ENCODE measurements at regions not wholly inside any gene's neighbourhood (a gene's known extent, or its start where the extent isn't known, plus 50 kb on each side); places are given as distances from the start of the nearest gene placed in this dataset.

DNA sequence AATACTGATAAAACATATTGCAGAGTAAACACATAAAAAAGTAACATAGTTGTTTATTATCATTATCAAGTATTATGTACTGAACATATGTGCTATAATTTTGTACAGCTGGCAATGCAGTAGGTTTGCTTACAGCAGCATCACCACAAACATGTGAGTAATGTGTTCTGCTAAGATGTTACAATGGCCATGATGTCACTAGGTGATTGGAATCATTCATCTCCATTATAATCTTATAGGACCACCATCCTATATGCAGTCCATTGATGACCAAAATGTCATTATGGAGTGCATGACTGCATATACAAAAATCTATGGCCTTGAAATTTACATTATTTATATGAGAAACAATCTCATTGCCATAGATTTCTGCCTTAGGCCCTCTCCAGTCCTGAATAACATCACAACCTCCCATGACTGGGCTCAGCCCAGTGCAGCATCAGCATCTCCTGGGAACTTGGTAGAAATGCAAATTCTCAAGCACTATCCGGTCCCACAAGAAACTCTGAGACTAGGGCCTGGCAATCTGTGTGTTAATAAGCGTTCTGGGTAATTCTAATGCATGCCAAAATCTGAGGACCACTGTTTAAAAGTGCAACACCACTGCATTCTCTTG lies 352.0 kb upstream of the MARCKS start:
- no peaks in the 10 kb centered on the region for H3K9me3 ChIP-seq
- H3K4me3 ChIP-seq = no peak overlapping the region
- no peak for TF ChIP-seq POLR2A (IDR thresholded peaks at IDR 0.05)
- DNase-seq = no peak
- intact Hi-C loops (cut with DNase I) = no loop called here
- no peaks in the 10 kb centered on the region for H3K27me3 ChIP-seq
- H3K36me3 ChIP-seq = no peaks in the 10 kb centered on the region
- H3K4me1 ChIP-seq (ENCODE audit: insufficient read depth) = no peaks in the 10 kb centered on the region
- H3K27ac ChIP-seq = no peak overlapping the region
- 93 to 96% (median 93%) methylated on average over 2 of the region's 2 CpGs for WGBS, 3 donors

DNA sequence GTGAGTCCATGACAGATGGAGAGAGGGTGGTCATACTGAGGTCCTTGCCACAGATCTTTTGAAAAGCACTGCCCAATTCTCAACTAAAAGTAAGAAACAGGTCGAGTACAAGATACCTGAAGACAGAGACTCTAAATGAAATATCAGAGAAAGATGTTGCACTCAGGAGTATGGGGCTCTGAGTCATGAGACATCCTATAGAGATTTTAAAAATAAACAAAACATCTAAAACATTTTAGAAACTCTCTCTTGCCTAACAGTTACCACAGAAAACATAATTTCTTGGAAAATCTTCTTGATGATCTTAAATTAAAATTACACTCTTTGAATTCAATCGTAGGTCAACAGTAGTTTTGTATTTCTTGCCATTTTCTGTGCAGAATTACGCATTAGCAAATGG lies 348.9 kb upstream of the MARCKS start:
- intact Hi-C loops (cut with DNase I) = no loop called here
- TF ChIP-seq EP300 (IDR thresholded peaks at IDR 0.05) = no peak
- TF ChIP-seq, protein P1, sequence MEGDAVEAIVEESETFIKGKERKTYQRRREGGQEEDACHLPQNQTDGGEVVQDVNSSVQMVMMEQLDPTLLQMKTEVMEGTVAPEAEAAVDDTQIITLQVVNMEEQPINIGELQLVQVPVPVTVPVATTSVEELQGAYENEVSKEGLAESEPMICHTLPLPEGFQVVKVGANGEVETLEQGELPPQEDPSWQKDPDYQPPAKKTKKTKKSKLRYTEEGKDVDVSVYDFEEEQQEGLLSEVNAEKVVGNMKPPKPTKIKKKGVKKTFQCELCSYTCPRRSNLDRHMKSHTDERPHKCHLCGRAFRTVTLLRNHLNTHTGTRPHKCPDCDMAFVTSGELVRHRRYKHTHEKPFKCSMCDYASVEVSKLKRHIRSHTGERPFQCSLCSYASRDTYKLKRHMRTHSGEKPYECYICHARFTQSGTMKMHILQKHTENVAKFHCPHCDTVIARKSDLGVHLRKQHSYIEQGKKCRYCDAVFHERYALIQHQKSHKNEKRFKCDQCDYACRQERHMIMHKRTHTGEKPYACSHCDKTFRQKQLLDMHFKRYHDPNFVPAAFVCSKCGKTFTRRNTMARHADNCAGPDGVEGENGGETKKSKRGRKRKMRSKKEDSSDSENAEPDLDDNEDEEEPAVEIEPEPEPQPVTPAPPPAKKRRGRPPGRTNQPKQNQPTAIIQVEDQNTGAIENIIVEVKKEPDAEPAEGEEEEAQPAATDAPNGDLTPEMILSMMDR (IDR thresholded peaks at IDR 0.05) = no peak
- TF ChIP-seq POLR2A (IDR thresholded peaks at IDR 0.05) = no peak
- Histone ChIP-seq H3K4me3 (no peak overlapping the region), H3K9me3 (no peaks in the 10 kb centered on the region), H3K4me1 (ENCODE audit: insufficient read depth) (no peaks in the 10 kb centered on the region), H3K27ac (no peak overlapping the region), H3K36me3 (no peaks in the 10 kb centered on the region), H3K27me3 (no peaks in the 10 kb centered on the region)
- DNase-seq = no peak
- WGBS, 3 donors = 86 to 93% (median 89%) methylated on average over 3 of the region's 3 CpGs

DNA sequence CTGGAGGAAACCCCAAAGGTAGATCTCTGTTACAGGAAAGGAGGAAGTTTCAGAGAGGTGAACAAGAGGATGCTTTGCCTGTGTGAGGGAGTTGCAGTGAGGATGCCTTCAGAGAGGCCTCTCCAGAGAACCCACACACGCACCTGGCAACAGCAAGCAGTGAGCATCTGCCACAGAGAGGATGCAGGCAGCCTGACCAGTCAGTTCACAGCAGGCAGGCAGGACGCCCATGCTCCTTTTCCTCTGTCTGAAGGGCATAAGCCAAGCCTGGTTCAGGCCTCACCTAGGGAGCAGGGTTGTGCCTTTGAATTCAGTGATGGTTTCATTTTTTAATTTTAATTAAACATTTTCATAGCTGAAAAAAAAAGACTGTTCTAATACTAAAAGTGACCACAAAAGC lies 346.0 kb upstream of the MARCKS start:
- intact Hi-C loops (cut with DNase I) = no loop called here
- 89 to 98% (median 92%) methylated on average over 2 of the region's 2 CpGs for WGBS, 3 donors

GRCh38 chr6:113512576-113512975 lies 344.6 kb upstream of the MARCKS start:
- H3K27ac ChIP-seq = no peak overlapping the region
- no peak overlapping the region for H3K4me3 ChIP-seq
- intact Hi-C loops (cut with DNase I) = no loop called here
- no peak for DNase-seq
- TF ChIP-seq POLR2A (IDR thresholded peaks at IDR 0.05) = no peak
- TF ChIP-seq, protein P1 (IDR thresholded peaks at IDR 0.05) = no peak
- TF ChIP-seq EP300 (IDR thresholded peaks at IDR 0.05) = no peak
- no peaks in the 10 kb centered on the region for H3K27me3 ChIP-seq
- H3K9me3 ChIP-seq = no peaks in the 10 kb centered on the region
- H3K36me3 ChIP-seq = no peaks in the 10 kb centered on the region
- WGBS, 3 donors = 81 to 92% (median 84%) methylated on average over 2 of the region's 2 CpGs
- no peaks in the 10 kb centered on the region for H3K4me1 ChIP-seq (ENCODE audit: insufficient read depth)

More for the DNA sequence above, 346.0 kb upstream of the MARCKS start:
- Histone ChIP-seq H3K36me3 (no peaks in the 10 kb centered on the region), H3K4me3 (no peak overlapping the region), H3K4me1 (ENCODE audit: insufficient read depth) (no peaks in the 10 kb centered on the region), H3K9me3 (no peaks in the 10 kb centered on the region), H3K27me3 (no peaks in the 10 kb centered on the region), H3K27ac (no peak overlapping the region)
- DNase-seq = no peak
- TF ChIP-seq POLR2A (IDR thresholded peaks at IDR 0.05) (no peak), EP300 (IDR thresholded peaks at IDR 0.05) (no peak)
- TF ChIP-seq, protein P1 (IDR thresholded peaks at IDR 0.05) = no peak

DNA sequence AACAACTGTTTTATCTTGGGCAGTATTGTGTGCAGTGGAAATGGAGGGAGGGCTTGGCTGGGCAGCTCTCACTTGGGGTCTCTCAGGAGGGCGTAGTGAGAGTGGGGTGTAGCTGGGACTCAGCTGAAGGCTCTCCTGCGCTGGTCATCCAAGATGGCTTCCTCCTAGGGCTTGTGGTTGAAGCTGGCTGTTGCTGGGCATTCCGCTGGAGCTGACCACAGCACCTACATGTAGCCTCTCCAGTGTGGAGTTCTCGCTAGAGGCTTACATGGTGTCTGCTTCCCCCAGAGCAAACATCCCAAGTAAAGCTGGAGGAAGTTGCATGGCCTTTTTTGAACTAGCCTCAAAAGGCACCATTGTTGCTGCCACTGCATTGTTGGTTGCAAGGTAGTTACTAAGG lies 344.1 kb upstream of the MARCKS start:
- no peaks in the 10 kb centered on the region for H3K9me3 ChIP-seq
- DNase-seq = no peak
- WGBS, 3 donors = 97 to 98% (median 98%) methylated on average over 4 of the region's 4 CpGs
- H3K27me3 ChIP-seq = no peaks in the 10 kb centered on the region
- no peak overlapping the region for H3K27ac ChIP-seq
- H3K4me3 ChIP-seq = no peak overlapping the region
- H3K36me3 ChIP-seq = no peaks in the 10 kb centered on the region
- no peaks in the 10 kb centered on the region for H3K4me1 ChIP-seq (ENCODE audit: insufficient read depth)
- TF ChIP-seq POLR2A (IDR thresholded peaks at IDR 0.05) = no peak
- TF ChIP-seq EP300 (IDR thresholded peaks at IDR 0.05) = no peak
- TF ChIP-seq, protein P1 (IDR thresholded peaks at IDR 0.05) = no peak
- intact Hi-C loops (cut with DNase I) = no loop called here

Measured in ovary (tissue), 7 donors.